Anterior cingulate cortex (tissue), 58 donors: ENCODE measurements at regions not wholly inside any gene's neighbourhood (a gene's known extent, or its start where the extent isn't known, plus 50 kb on each side); places are given as distances from the start of the nearest gene placed in this dataset.

Source experiments
- DNase-seq, 58 donors: peaks; one replicate each; lab custom pipeline; 2025; lab: John Stamatoyannopoulos, UW

- DNase-seq = peak in 43 of 58 donors; percentile 2 to 69 (median 29)
These were observed 361.5 kb upstream of the ZP4 start for GRCh38 chr1:238252033-238252802.

- no peak for DNase-seq
These were observed 357.6 kb upstream of the ZP4 start for GRCh38 chr1:238248356-238248755.

GRCh38 chr1:238242181-238242580 lies 351.5 kb upstream of the ZP4 start:
- DNase-seq = no peak

GRCh38 chr1:238241607-238242006 lies 350.9 kb upstream of the ZP4 start:
- no peak for DNase-seq

- no peak for DNase-seq
These were observed 348.6 kb upstream of the ZP4 start for GRCh38 chr1:238239343-238239742.

- DNase-seq = no peak
These were observed 343.2 kb upstream of the ZP4 start for GRCh38 chr1:238233966-238234365.

DNA sequence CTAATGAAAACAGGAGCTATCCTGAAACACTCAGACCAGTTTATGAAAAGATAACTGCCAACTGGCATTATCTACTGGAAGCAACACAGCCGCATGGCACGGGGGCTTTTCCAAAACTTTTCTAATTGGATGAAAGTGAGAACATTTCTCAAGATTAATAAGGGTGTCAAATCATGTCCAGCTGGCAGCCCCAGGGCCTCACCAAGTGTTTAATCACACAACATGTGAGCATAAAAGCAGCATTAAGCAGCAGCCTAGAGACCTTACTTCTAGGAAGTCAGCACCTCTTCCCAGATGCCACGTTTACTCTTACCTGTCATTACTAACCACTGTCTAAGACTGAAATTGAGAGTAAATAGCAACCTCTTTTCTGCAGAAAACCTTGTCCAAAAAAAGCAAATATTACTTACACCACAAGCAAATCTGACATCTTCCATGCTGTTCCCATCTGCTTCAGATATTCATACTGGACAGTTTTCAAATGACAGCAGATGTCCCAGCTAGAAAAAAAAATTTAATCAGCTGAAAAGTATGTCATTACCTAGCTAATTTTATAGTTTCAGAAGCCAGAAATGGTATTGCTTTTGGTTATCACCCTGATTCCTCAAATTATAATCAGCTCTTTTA lies 341.5 kb upstream of the ZP4 start:
- peak in 3 of 58 donors; percentile 7 to 25 (median 11) for DNase-seq

DNA sequence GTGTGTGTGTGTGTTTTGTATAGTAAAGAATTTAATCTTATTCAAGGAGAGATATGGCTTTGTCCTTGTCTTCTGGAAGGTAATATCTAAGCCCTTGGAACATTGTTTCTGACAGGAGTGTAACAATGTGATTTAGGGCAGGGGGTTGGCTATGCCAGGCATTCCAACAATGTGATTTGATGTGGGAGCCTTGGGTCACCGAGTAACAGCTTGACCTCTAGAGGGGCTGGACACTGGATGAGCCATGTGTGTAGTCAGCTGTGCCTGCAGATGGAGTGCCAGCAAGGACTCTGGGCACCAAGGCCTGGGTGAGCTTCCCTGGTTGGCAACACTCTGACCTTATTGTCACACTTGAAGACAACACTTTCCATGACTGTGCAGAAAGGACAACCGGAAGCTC lies 336.1 kb upstream of the ZP4 start:
- no peak for DNase-seq

- DNase-seq = no peak
These were observed 332.4 kb upstream of the ZP4 start for GRCh38 chr1:238223076-238223640.

DNA sequence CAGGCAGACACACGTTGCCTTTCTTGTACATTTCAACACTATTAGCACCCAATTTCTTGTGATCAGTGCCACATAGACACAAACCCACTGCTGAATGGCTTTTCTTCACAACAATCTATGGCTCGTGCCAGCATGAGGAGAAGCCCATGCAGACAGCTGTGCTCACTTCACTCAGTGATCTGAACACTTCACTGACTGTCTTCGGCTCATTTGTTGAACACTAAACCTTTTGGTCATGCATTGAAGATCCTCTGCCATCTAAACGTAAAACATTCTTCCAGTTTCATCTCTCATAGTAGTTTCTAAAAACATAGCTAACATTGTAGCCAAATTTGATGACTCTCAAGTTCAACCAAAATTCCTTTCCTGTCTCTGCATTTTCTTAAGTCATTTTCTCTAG lies 331.0 kb upstream of the ZP4 start:
- no peak for DNase-seq

- no peak for DNase-seq
These were observed 323.7 kb upstream of the ZP4 start for GRCh38 chr1:238214449-238214848.

GRCh38 chr1:238205045-238205662 lies 314.4 kb upstream of the ZP4 start:
- DNase-seq = no peak

DNA sequence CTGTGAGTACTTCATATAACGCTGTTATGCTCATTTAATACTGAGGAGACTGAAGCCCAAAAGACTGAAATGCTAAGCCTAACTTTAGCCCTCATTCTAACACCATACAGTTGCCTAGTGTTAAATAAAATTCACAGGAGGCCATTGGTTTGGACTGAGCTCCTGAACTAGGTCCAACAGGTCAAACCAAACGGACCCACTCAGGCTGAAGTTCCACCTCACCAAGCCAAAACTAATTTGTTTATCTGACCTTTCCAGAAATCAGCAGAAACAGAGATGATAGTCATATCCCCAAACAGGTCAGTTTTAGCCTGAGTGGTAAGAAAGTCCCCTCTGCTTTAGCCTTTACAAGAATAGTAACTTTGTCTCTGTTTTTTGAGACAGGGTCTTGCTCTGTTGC lies 311.3 kb upstream of the ZP4 start:
- DNase-seq = no peak

- DNase-seq = no peak
These were observed 308.6 kb upstream of the ZP4 start for GRCh38 chr1:238199325-238199724.

DNA sequence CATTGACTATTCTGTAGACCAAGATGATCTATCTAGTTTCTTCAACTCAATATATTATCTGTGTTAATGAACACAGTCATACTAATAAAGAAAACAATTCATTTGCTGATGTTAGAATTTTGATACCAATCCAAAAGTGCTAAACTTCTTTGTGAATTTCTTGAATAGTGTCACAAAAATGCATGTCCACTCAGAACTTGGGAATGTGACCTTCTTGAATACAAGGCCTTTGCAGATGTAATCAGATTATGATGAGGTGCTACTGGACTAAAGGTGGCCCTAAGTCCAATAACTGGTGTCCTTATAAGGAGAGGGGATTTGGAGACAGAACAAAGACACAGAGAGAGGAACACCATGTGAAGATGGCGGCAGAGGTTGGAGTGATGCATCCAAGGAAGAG lies 305.8 kb upstream of the ZP4 start:
- DNase-seq = no peak

- no peak for DNase-seq
These were observed 300.4 kb upstream of the ZP4 start for GRCh38 chr1:238191170-238191569.

DNA sequence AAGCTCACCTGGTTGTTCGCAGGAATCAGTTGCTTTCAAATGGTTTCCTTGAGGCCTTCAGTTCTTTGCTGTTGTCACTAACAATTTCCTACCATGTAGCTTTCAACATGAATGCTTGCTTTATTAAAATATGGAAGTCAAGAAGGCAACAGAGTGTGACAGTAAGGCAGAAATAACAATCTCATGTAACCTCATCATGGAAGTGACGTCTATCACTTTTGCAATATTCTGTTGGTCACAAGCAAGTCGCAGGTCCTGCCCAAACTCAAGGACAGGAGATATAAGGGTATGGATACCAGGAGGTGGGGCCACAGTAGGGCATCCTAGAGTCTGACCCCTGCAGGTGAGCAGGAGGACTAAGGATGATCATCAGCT lies 296.8 kb upstream of the ZP4 start:
- no peak for DNase-seq

- DNase-seq = no peak
These were observed 296.3 kb upstream of the ZP4 start for GRCh38 chr1:238186887-238187574.

DNA sequence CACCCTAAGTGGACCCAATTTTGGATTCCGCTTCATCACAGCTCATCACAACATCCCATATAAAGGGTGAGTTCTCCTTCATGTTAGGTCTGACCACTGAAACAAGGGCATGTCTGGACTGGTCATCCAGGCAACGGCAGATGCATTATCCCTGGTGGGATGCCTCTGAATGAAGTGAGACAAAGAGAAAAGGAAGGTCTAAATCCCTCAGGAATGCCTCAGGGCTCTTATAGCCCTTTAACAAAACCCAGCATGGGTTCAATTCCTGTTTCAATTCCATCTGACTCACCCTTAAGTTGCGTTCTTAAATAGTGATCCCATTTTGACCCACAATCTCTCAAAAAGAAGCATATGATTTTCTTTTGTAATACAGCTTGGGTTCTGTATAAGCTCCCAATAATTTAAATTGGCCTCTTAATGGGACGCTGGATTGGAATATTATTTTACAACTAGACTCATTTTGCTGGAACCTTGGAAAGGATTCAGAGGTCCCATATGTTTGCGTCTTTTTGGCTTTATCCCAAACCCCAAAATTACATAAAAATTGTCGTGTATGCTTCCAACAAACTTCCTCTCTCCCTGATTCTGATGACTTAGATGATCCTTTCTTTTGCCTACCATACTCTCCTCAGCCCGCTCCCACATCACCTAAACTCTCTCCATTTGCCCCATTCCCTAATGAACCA lies 287.4 kb upstream of the ZP4 start:
- DNase-seq = no peak

- no peak for DNase-seq
These were observed 286.6 kb upstream of the ZP4 start for GRCh38 chr1:238177351-238177750.
